MM.1S (cell line): ENCODE measurements at regions not wholly inside any gene's neighbourhood (a gene's known extent, or its start where the extent isn't known, plus 50 kb on each side); places are given as distances from the start of the nearest gene placed in this dataset.

Experiments
- EZH2 ChIP-seq: fragments of 300-600 bp; sonication (generic); optimal IDR thresholded peaks from 2 replicates; pipeline ENCODE3; 2017; ENCODE audit warnings: low read depth, mild to moderate bottlenecking, antibody characterized with exemption, low read length, mixed read lengths
- EZH2phosphoT487 ChIP-seq: fragments of 300-600 bp; sonication (generic); IDR thresholded peaks from 2 replicates; pipeline ENCODE4 v1.6.1; 2018; ENCODE audit warnings: antibody characterized with exemption, low read length
- TF ChIP-seq, protein P1 (sequence below): fragments of 300-600 bp; sonication (generic); IDR thresholded peaks from 2 replicates; pipeline ENCODE4 v1.5.1; 2016; ENCODE audit warnings: antibody characterized with exemption, low read length, mixed read lengths

DNA sequence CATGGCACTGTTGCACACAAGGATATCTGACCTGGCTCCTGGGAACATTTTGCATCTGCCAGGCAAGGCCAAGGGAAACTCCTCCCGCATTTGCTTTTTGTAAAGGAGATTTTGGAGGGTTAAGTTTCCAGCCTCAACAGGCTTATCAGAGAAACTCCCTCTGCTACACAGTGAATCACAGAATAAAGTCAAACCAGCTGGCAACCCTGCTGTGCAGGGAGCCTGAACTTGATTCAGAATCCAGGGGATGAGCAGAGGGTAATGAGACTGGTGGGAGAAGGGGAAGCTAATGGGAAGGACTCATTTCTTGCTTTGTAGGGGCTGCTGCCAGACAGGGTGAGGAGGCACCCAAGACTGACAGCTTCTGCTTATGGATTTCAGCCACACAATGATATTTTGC is 185.3 kb upstream of the ISX start:
- no peak for TF ChIP-seq EZH2phosphoT487
- no peak for TF ChIP-seq EZH2
- TF ChIP-seq, protein P1, sequence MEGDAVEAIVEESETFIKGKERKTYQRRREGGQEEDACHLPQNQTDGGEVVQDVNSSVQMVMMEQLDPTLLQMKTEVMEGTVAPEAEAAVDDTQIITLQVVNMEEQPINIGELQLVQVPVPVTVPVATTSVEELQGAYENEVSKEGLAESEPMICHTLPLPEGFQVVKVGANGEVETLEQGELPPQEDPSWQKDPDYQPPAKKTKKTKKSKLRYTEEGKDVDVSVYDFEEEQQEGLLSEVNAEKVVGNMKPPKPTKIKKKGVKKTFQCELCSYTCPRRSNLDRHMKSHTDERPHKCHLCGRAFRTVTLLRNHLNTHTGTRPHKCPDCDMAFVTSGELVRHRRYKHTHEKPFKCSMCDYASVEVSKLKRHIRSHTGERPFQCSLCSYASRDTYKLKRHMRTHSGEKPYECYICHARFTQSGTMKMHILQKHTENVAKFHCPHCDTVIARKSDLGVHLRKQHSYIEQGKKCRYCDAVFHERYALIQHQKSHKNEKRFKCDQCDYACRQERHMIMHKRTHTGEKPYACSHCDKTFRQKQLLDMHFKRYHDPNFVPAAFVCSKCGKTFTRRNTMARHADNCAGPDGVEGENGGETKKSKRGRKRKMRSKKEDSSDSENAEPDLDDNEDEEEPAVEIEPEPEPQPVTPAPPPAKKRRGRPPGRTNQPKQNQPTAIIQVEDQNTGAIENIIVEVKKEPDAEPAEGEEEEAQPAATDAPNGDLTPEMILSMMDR: no peak
